Stomach (tissue), 4 donors: ENCODE measurements at regions not wholly inside any gene's neighbourhood (a gene's known extent, or its start where the extent isn't known, plus 50 kb on each side); places are given as distances from the start of the nearest gene placed in this dataset.

ENCODE experiments used
- EP300 ChIP-seq: sonication (generic); formaldehyde crosslinking; IDR thresholded peaks from one replicate; pipeline ENCODE4 v1.6.1; 2017; ENCODE audit warnings: antibody characterized with exemption
- POLR2A ChIP-seq, 4 donors: fragments of 450-650 bp; IDR thresholded peaks; one replicate each; pipeline ENCODE4 v1.6.1; 2016; ENCODE audit warnings: antibody characterized with exemption in 4 of 4, control low read depth in 2 of 4, mild to moderate bottlenecking in 1 of 4, moderate library complexity in 1 of 4
- POLR2AphosphoS5 ChIP-seq, 3 donors: sonication (generic); formaldehyde crosslinking; IDR thresholded peaks; one replicate each; pipeline ENCODE4 v1.6.1; 2016; ENCODE audit warnings: antibody characterized with exemption in 3 of 3
- TF ChIP-seq, protein P1 (sequence below), 7 experiments: fragments of 450-650 bp in 4 of 7; fragments of 200-600 bp in 3 of 7; sonication (generic) in 3 of 7; IDR thresholded peaks; one replicate each; pipeline ENCODE4 v1.5.1; 2016 to 2019; ENCODE audit warnings: antibody characterized with exemption in 7 of 7, control low read depth in 2 of 7, mild to moderate bottlenecking in 1 of 7

GRCh38 chr2:238615187-238615586 lies 188.5 kb downstream of the ASB1 start:
- TF ChIP-seq POLR2AphosphoS5 (IDR thresholded peaks at IDR 0.05) (no peak), POLR2A (IDR thresholded peaks at IDR 0.05) (no peak), EP300 (no peak)
- TF ChIP-seq, protein P1, sequence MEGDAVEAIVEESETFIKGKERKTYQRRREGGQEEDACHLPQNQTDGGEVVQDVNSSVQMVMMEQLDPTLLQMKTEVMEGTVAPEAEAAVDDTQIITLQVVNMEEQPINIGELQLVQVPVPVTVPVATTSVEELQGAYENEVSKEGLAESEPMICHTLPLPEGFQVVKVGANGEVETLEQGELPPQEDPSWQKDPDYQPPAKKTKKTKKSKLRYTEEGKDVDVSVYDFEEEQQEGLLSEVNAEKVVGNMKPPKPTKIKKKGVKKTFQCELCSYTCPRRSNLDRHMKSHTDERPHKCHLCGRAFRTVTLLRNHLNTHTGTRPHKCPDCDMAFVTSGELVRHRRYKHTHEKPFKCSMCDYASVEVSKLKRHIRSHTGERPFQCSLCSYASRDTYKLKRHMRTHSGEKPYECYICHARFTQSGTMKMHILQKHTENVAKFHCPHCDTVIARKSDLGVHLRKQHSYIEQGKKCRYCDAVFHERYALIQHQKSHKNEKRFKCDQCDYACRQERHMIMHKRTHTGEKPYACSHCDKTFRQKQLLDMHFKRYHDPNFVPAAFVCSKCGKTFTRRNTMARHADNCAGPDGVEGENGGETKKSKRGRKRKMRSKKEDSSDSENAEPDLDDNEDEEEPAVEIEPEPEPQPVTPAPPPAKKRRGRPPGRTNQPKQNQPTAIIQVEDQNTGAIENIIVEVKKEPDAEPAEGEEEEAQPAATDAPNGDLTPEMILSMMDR (IDR thresholded peaks at IDR 0.05), result no peak
